ENCODE measurements at regions not wholly inside any gene's neighbourhood (a gene's known extent, or its start where the extent isn't known, plus 50 kb on each side); places are given as distances from the start of the nearest gene placed in this dataset.

GRCh38 chr18:8966821-8967220 is 135.7 kb upstream of the NDUFV2 start:
- TF ChIP-seq POLR2AphosphoS5 (IDR thresholded peaks at IDR 0.05; ENCODE audit: low read depth, low read length) = no peak
- TF ChIP-seq SPI1 (IDR thresholded peaks at IDR 0.05; ENCODE audit: low read depth, low read length) = no peak
- no peak for TF ChIP-seq POLR2A (IDR thresholded peaks at IDR 0.05; ENCODE audit: low read depth, low read length)
